ENCODE measurements at regions not wholly inside any gene's neighbourhood (a gene's known extent, or its start where the extent isn't known, plus 50 kb on each side); places are given as distances from the start of the nearest gene placed in this dataset.

GRCh38 chr10:14397066-14397465 lies 66.3 kb upstream of the FRMD4A start (continued):
- TF ChIP-seq, protein P1, sequence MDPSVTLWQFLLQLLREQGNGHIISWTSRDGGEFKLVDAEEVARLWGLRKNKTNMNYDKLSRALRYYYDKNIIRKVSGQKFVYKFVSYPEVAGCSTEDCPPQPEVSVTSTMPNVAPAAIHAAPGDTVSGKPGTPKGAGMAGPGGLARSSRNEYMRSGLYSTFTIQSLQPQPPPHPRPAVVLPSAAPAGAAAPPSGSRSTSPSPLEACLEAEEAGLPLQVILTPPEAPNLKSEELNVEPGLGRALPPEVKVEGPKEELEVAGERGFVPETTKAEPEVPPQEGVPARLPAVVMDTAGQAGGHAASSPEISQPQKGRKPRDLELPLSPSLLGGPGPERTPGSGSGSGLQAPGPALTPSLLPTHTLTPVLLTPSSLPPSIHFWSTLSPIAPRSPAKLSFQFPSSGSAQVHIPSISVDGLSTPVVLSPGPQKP (IDR thresholded peaks at IDR 0.05; ENCODE audit: borderline replicate concordance, low read depth, low read length), result no peak

- POLR2A ChIA-PET (ENCODE audit: unreplicated experiment), result interaction anchor here (1.1 kb wide), 2 partner anchors 17 to 211 kb away, joined by 13 to 28 read pairs; no protein-coding TSS in a partner anchor
- no TSS peak for BruUV-seq (replicated peaks)
- H3K9ac ChIP-seq (ENCODE audit: low read depth, low read length), result peak overlapping the region; percentile 12; the same call in 1 of the 2 replicates
- H2AFZ ChIP-seq (replicated peaks; ENCODE audit: low read length, poor library complexity), result no peak overlapping the region
- H2BK120ac ChIP-seq (ENCODE audit: low read depth, low read length), result peak overlapping the region; percentile 98
- peak overlapping the region; percentile 92; the same call in 1 of the 2 replicates for H2AK5ac ChIP-seq (ENCODE audit: low read depth, low read length)
- H2BK5ac ChIP-seq (ENCODE audit: low read depth, low read length, poor library complexity, severe bottlenecking), result peak overlapping the region; percentile 97
- no peak overlapping the region; the same call in 1 of the 2 replicates for H3K4me2 ChIP-seq (ENCODE audit: low read depth, low read length)
- TF ChIP-seq CTCF (conservative IDR thresholded peaks at IDR 0.05; ENCODE audit: low read depth, low read length) (peak; percentile 50), MXI1 (IDR thresholded peaks at IDR 0.05; ENCODE audit: borderline replicate concordance, low read depth, low read length) (no peak), NFE2L2 (IDR thresholded peaks at IDR 0.05; ENCODE audit: low read depth, low read length) (no peak), POLR2A (IDR thresholded peaks at IDR 0.05; ENCODE audit: low read depth, low read length) (no peak)
- H3K56ac ChIP-seq (ENCODE audit: extremely low read depth, insufficient read depth, low read length), result peak overlapping the region; percentile 80
- ATAC-seq (ENCODE audit: low read depth) (peak; percentile 55), DNase-seq (no peak)
- no peak overlapping the region for H3K4me3 ChIP-seq (ENCODE audit: insufficient read depth, low read depth, low read length)
- H3K27me3 ChIP-seq (ENCODE audit: control insufficient read depth, insufficient read depth, low read length), result no peaks in the 10 kb centered on the region
- H2AK9ac ChIP-seq (replicated peaks; ENCODE audit: low read depth, low read length, poor library complexity), result no peak overlapping the region
- 43% methylated on average over 1 of the region's 7 CpGs; no CpG with 5 or more reads in 1 of the 2 experiments for WGBS, 2 experiments (ENCODE audit: extremely low coverage in 2 of 2, insufficient read length in 1 of 2)
- CTCF ChIA-PET, result interaction anchor here (0.6 to 1.4 kb wide), 8 partner anchors 14 to 90 kb away, joined by 3 to 5 read pairs (median 3); no protein-coding TSS in a partner anchor
- H3K18ac ChIP-seq (ENCODE audit: low read depth, low read length), result peak overlapping the region; percentile 99
- peak overlapping the region; percentile 94 for H3K4ac ChIP-seq (ENCODE audit: low read depth, low read length)
- peaks cover 20% of the 10 kb centered on the region for H3K4me1 ChIP-seq (ENCODE audit: control insufficient read depth, insufficient read depth, low read length)
- peak overlapping the region; percentile 47 for H3K27ac ChIP-seq (ENCODE audit: insufficient read depth, low read length)
- no peaks in the 10 kb centered on the region for H3K36me3 ChIP-seq (ENCODE audit: control insufficient read depth, insufficient read depth, low read length)
- peak overlapping the region; percentile 89 for H4K91ac ChIP-seq (ENCODE audit: insufficient read depth, low read depth, low read length)
- H3K23ac ChIP-seq (ENCODE audit: low read depth, low read length), result peak overlapping the region; percentile 80
- in situ Hi-C loops (cut with MboI; ENCODE audit: low sequenced_read_pairs), result no loop called here
- peak overlapping the region; percentile 77 to 86 for H4K8ac ChIP-seq (ENCODE audit: low read depth in 2 of 2, low read length in 2 of 2)
- intact Hi-C loops (cut with micrococcal nuclease), result loop anchor here (1.0 to 10.0 kb wide), 4 partner anchors 9 to 612 kb away; no protein-coding TSS in a partner anchor
- peak overlapping the region; percentile 83 for H4K5ac ChIP-seq (ENCODE audit: low read depth, low read length)
- H3K14ac ChIP-seq (replicated peaks; ENCODE audit: low read depth, low read length), result peak overlapping the region; percentile 92
- H3K9me1 ChIP-seq (ENCODE audit: insufficient read depth, low read length), result peaks cover 22% of the 10 kb centered on the region
- no peaks in the 10 kb centered on the region for H4K20me1 ChIP-seq (ENCODE audit: insufficient read depth, low read length)
- peaks cover 2% of the 10 kb centered on the region; the same call in 1 of the 2 replicates for H3K9me3 ChIP-seq (ENCODE audit: control insufficient read depth, insufficient read depth, low read length)
- H2BK15ac ChIP-seq (ENCODE audit: low read depth, low read length), result peak overlapping the region; percentile 59; the same call in 2 of the 3 replicates
- dilution Hi-C loops (cut with HindIII; ENCODE audit: low sequenced_read_pairs, unreplicated experiment), result no loop called here
- H2BK20ac ChIP-seq (ENCODE audit: low read depth, low read length), result peak overlapping the region; percentile 99
- H3K79me1 ChIP-seq (ENCODE audit: low read depth in 1 of 2, low read length in 2 of 2), result no peaks in the 10 kb centered on the region
These were observed 65.8 kb upstream of the FRMD4A start for GRCh38 chr10:14396411-14397048.

All from IMR-90 (cell line).